H9 (cell line): ENCODE measurements at regions not wholly inside any gene's neighbourhood (a gene's known extent, or its start where the extent isn't known, plus 50 kb on each side); places are given as distances from the start of the nearest gene placed in this dataset.

Experiments used
- DNase-seq: peaks from one replicate; pipeline ENCODE4 v3.0.0-alpha.2; 2017
- H2AFZ ChIP-seq: one replicate; pipeline ENCODE4 v1.6.1; 2013; ENCODE audit warnings: mild to moderate bottlenecking, low read length, control low read depth, moderate library complexity
- H2AK5ac ChIP-seq: 2 replicates; pipeline ENCODE4 v1.6.1; 2013; ENCODE audit warnings: low read length, control low read depth, mixed read lengths; ENCODE audit not compliant: insufficient read length
- H2BK120ac ChIP-seq: one replicate; pipeline ENCODE4 v1.6.1; 2013; ENCODE audit warnings: low read depth, mild to moderate bottlenecking, low read length, control low read depth, inconsistent platforms; ENCODE audit not compliant: poor library complexity, severe bottlenecking
- H2BK12ac ChIP-seq: 2 replicates; pipeline ENCODE4 v1.6.1; 2013; ENCODE audit warnings: low read length, control low read depth, mixed read lengths, low read depth; ENCODE audit not compliant: insufficient read length
- H2BK15ac ChIP-seq: 2 replicates; pipeline ENCODE4 v1.6.1; 2013; ENCODE audit warnings: low read depth, low read length, control low read depth
- H2BK20ac ChIP-seq: one replicate; pipeline ENCODE4 v1.6.1; 2013; ENCODE audit warnings: low read depth, mild to moderate bottlenecking, low read length, control low read depth, inconsistent platforms; ENCODE audit not compliant: poor library complexity, severe bottlenecking
- H2BK5ac ChIP-seq: 2 replicates; pipeline ENCODE4 v1.6.1; 2013; ENCODE audit warnings: low read length, control low read depth, mixed read lengths; ENCODE audit not compliant: insufficient read length
- H3K14ac ChIP-seq: 2 replicates; pipeline ENCODE4 v1.6.1; 2013; ENCODE audit warnings: low read length, control low read depth; ENCODE audit not compliant: insufficient read depth
- H3K18ac ChIP-seq: 2 replicates; pipeline ENCODE4 v1.6.1; 2013; ENCODE audit warnings: low read depth, mild to moderate bottlenecking, mixed read lengths, low read length, control low read depth; ENCODE audit not compliant: insufficient read length
- H3K23ac ChIP-seq: 2 replicates; pipeline ENCODE4 v1.6.1; 2013; ENCODE audit warnings: low read length, control low read depth, mixed read lengths, low read depth; ENCODE audit not compliant: insufficient read length
- H3K23me2 ChIP-seq: 2 replicates; pipeline ENCODE4 v1.6.1; 2013; ENCODE audit warnings: low read depth, mild to moderate bottlenecking, mixed read lengths, low read length, control low read depth; ENCODE audit not compliant: insufficient read length, poor library complexity, severe bottlenecking
- H3K27ac ChIP-seq: 2 replicates; pipeline ENCODE4 v1.5.1; 2013; ENCODE audit warnings: low read length, control low read depth, mixed read lengths, low read depth; ENCODE audit not compliant: insufficient read length
- H3K27me3 ChIP-seq: 2 replicates; pipeline ENCODE4 v1.6.1; 2013; ENCODE audit warnings: low read length, control low read depth, inconsistent platforms; ENCODE audit not compliant: insufficient read depth
- H3K4ac ChIP-seq: 2 replicates; pipeline ENCODE4 v1.6.1; 2013; ENCODE audit warnings: low read depth, mild to moderate bottlenecking, control low read depth, inconsistent platforms, low read length, moderate library complexity
- H3K4me1 ChIP-seq: 2 replicates; pipeline ENCODE4 v1.6.1; 2013; ENCODE audit warnings: low read length, control low read depth, inconsistent platforms; ENCODE audit not compliant: insufficient read depth
- H3K4me2 ChIP-seq: 2 replicates; pipeline ENCODE4 v1.6.1; 2013; ENCODE audit warnings: low read length, control low read depth, mixed read lengths; ENCODE audit not compliant: insufficient read length, insufficient read depth
- H3K56ac ChIP-seq: 2 replicates; pipeline ENCODE4 v1.6.1; 2013; ENCODE audit warnings: low read depth, mild to moderate bottlenecking, mixed read lengths, low read length, control low read depth; ENCODE audit not compliant: insufficient read length
- H3K79me1 ChIP-seq: 2 replicates; pipeline ENCODE4 v1.6.1; 2013; ENCODE audit warnings: low read depth, mild to moderate bottlenecking, moderate library complexity, low read length, control low read depth, inconsistent platforms; ENCODE audit not compliant: insufficient read depth, poor library complexity, severe bottlenecking
- H3K79me2 ChIP-seq: 2 replicates; pipeline ENCODE4 v1.6.1; 2013; ENCODE audit warnings: low read length, control low read depth, inconsistent platforms; ENCODE audit not compliant: insufficient read depth
- H3K9ac ChIP-seq: 2 replicates; pipeline ENCODE4 v1.6.1; 2013; ENCODE audit warnings: low read length, control low read depth, mixed read lengths; ENCODE audit not compliant: insufficient read length; ENCODE audit errors: extremely low read depth
- H3K9me3 ChIP-seq: one replicate; pipeline ENCODE4 v1.6.1; 2013; ENCODE audit warnings: low read depth, low read length, inconsistent platforms; ENCODE audit not compliant: control insufficient read depth
- H3T11ph ChIP-seq: one replicate; pipeline ENCODE4 v1.6.1; 2013; ENCODE audit warnings: mild to moderate bottlenecking, low read length, control low read depth, inconsistent platforms
- H4K20me1 ChIP-seq: one replicate; pipeline ENCODE4 v1.6.1; 2013; ENCODE audit not compliant: control insufficient read depth, insufficient read length, insufficient read depth
- H4K5ac ChIP-seq: 2 replicates; pipeline ENCODE4 v1.6.1; 2013; ENCODE audit warnings: low read depth, mild to moderate bottlenecking, mixed read lengths, low read length, control low read depth; ENCODE audit not compliant: insufficient read length
- H4K8ac ChIP-seq: replicated peaks from 2 replicates; pipeline ENCODE4 v1.6.1; 2013; ENCODE audit warnings: low read length, control low read depth, mixed read lengths, low read depth; ENCODE audit not compliant: insufficient read length
- H4K91ac ChIP-seq: 2 replicates; pipeline ENCODE4 v1.6.1; 2013; ENCODE audit warnings: low read depth, mild to moderate bottlenecking, moderate library complexity, mixed read lengths, low read length, control low read depth; ENCODE audit not compliant: insufficient read length
- H3K27ac Mint-ChIP-seq, 3 experiments: 2 replicates in 2 of 3; 3 replicates in 1 of 3; pipeline ENCODE4 v1.8.0; 2020 to 2021; ENCODE audit warnings: mixed read lengths in 3 of 3, mild to moderate bottlenecking in 1 of 3, moderate library complexity in 1 of 3
- H3K27me3 Mint-ChIP-seq: 2 replicates; pipeline ENCODE4 v1.8.0; 2021; ENCODE audit warnings: low read depth, mild to moderate bottlenecking, moderate library complexity, mixed read lengths
- H3K36me3 Mint-ChIP-seq, 3 experiments: 2 replicates in 2 of 3; 3 replicates in 1 of 3; pipeline ENCODE4 v1.8.0; 2020 to 2021; ENCODE audit warnings: low read depth in 3 of 3, mixed read lengths in 3 of 3; ENCODE audit not compliant: insufficient read depth in 1 of 3
- H3K4me1 Mint-ChIP-seq, 2 experiments: 2 replicates each; pipeline ENCODE4 v1.8.0; 2020; ENCODE audit warnings: mixed read lengths in 2 of 2
- H3K4me3 Mint-ChIP-seq, 2 experiments: 2 replicates in 1 of 2; 3 replicates in 1 of 2; pipeline ENCODE4 v1.8.0; 2020 to 2021; ENCODE audit warnings: mild to moderate bottlenecking in 2 of 2, mixed read lengths in 2 of 2, moderate library complexity in 1 of 2
- H3K9me3 Mint-ChIP-seq, 2 experiments: 2 replicates in 1 of 2; 3 replicates in 1 of 2; pipeline ENCODE4 v1.8.0; 2020; ENCODE audit warnings: mild to moderate bottlenecking in 2 of 2, mixed read lengths in 2 of 2, moderate library complexity in 1 of 2
- CTCF ChIP-seq: fragments of 200-600 bp; sonication (generic); conservative IDR thresholded peaks from 3 replicates; pipeline ENCODE4 v1.8.0; 2021; ENCODE audit warnings: antibody characterized with exemption, mild to moderate bottlenecking
- WGBS: extraction: QIAGEN DNeasy Blood & Tissue Kit; methylation state at CpG from one replicate; pipeline ENCODE4 v1.1.7; 2013; ENCODE audit warnings: missing lambda C conversion rate, low lambda C conversion rate, mixed read lengths; ENCODE audit not compliant: insufficient read length; ENCODE audit errors: extremely low coverage; 5-methylcytosine and 5-hydroxymethylcytosine counted together

DNA sequence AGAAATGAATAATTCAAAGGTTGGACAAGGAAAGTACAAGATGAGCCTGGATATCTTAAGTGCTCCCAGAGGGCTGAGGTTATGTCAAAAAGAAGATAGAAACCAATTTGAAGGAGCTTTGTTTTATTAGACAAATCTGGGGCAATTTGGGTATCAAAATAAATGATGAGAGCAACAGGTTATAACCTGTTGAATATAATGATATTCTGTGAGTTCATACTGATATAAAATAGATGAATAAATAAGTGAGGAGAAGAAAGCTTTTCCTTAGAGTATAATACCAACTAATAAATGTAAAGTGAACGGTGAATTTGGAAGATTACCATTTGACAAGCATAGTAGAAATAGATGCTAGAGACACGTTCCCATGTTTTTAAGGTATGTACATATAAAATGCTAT lies 544.2 kb upstream of the ANKRD30A start:
- no peaks in the 10 kb centered on the region for H3K36me3 Mint-ChIP-seq

More for the DNA sequence above, 544.2 kb upstream of the ANKRD30A start:
- no peak overlapping the region for H4K8ac ChIP-seq
- H2AK5ac ChIP-seq = no peak overlapping the region
- H3K9ac ChIP-seq = no peak overlapping the region
- H3K4me3 Mint-ChIP-seq = no peak overlapping the region
- no peak overlapping the region for H3K4ac ChIP-seq
- no peak overlapping the region for H2BK120ac ChIP-seq
- no peaks in the 10 kb centered on the region for H3K4me1 ChIP-seq
- H3K9me3 Mint-ChIP-seq = peaks cover 0 to 3% of the 10 kb centered on the region in 2 experiments; a peak in 3 of 5 replicates
- H3K79me2 ChIP-seq = no peaks in the 10 kb centered on the region
- H2BK15ac ChIP-seq = no peak overlapping the region
- H3K27ac Mint-ChIP-seq = no peak overlapping the region
- no peak for TF ChIP-seq CTCF
- H3K23me2 ChIP-seq = no peaks in the 10 kb centered on the region
- H3K18ac ChIP-seq = no peak overlapping the region
- DNase-seq = no peak
- no peak overlapping the region for H3K4me2 ChIP-seq
- H3K56ac ChIP-seq = no peak overlapping the region
- no peaks in the 10 kb centered on the region for H3K27me3 Mint-ChIP-seq
- no peak overlapping the region for H2AFZ ChIP-seq
- no peak overlapping the region for H3K27ac ChIP-seq
- H2BK12ac ChIP-seq = no peak overlapping the region
- H3K14ac ChIP-seq = no peak overlapping the region
- H3T11ph ChIP-seq = no peak overlapping the region
- H4K20me1 ChIP-seq = no peaks in the 10 kb centered on the region
- no peak overlapping the region for H2BK5ac ChIP-seq
- no CpG with 5 or more reads among the region's 2 CpGs for WGBS
- H2BK20ac ChIP-seq = no peak overlapping the region
- H3K4me1 Mint-ChIP-seq = no peaks in the 10 kb centered on the region
- H4K5ac ChIP-seq = no peak overlapping the region
- no peaks in the 10 kb centered on the region for H3K27me3 ChIP-seq
- H3K79me1 ChIP-seq = no peaks in the 10 kb centered on the region
- H3K23ac ChIP-seq = no peak overlapping the region
- no peaks in the 10 kb centered on the region for H3K9me3 ChIP-seq
- no peak overlapping the region for H4K91ac ChIP-seq
